ENCODE measurements at regions not wholly inside any gene's neighbourhood (a gene's known extent, or its start where the extent isn't known, plus 50 kb on each side); places are given as distances from the start of the nearest gene placed in this dataset.

DNA sequence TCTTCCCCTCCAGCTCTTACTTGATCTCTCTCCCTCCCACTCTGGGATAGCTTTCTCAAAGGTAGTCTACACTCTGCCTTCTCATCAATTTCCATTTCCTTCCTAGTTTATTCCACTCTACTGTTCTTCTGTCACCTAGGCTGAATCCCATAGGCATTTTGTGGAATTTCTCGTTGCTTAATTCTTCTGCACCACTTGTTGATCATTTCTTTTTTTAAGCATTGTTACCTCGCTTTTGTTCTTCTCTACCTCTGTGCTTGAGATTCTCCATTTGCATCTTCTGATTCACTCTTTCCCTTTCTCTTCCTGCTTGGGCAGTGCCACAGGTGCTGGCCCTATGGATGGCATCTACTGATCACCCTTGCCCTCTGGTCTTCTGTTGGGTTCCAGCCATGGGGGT is 567.2 kb downstream of the CDH26 start:
- TF ChIP-seq, protein P1, sequence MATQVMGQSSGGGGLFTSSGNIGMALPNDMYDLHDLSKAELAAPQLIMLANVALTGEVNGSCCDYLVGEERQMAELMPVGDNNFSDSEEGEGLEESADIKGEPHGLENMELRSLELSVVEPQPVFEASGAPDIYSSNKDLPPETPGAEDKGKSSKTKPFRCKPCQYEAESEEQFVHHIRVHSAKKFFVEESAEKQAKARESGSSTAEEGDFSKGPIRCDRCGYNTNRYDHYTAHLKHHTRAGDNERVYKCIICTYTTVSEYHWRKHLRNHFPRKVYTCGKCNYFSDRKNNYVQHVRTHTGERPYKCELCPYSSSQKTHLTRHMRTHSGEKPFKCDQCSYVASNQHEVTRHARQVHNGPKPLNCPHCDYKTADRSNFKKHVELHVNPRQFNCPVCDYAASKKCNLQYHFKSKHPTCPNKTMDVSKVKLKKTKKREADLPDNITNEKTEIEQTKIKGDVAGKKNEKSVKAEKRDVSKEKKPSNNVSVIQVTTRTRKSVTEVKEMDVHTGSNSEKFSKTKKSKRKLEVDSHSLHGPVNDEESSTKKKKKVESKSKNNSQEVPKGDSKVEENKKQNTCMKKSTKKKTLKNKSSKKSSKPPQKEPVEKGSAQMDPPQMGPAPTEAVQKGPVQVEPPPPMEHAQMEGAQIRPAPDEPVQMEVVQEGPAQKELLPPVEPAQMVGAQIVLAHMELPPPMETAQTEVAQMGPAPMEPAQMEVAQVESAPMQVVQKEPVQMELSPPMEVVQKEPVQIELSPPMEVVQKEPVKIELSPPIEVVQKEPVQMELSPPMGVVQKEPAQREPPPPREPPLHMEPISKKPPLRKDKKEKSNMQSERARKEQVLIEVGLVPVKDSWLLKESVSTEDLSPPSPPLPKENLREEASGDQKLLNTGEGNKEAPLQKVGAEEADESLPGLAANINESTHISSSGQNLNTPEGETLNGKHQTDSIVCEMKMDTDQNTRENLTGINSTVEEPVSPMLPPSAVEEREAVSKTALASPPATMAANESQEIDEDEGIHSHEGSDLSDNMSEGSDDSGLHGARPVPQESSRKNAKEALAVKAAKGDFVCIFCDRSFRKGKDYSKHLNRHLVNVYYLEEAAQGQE (IDR thresholded peaks at IDR 0.05; ENCODE audit: insufficient read depth in 1 of 2, low read depth in 2 of 2, low read length in 2 of 2), result no peak
- TF ChIP-seq POLR2AphosphoS5 (IDR thresholded peaks at IDR 0.05; ENCODE audit: low read depth, low read length) (no peak), SIN3A (IDR thresholded peaks at IDR 0.05; ENCODE audit: borderline replicate concordance, insufficient read depth, low read length) (no peak), FOXP2 (optimal IDR thresholded peaks at IDR 0.05; ENCODE audit: borderline replicate concordance, extremely low read depth, extremely low read length, insufficient read depth) (no peak), TAF1 (IDR thresholded peaks at IDR 0.05; ENCODE audit: borderline replicate concordance, insufficient read depth, low read length) (no peak)

Measured in PFSK-1 (cell line).